ENCODE measurements at regions not wholly inside any gene's neighbourhood (a gene's known extent, or its start where the extent isn't known, plus 50 kb on each side); places are given as distances from the start of the nearest gene placed in this dataset.

DNA sequence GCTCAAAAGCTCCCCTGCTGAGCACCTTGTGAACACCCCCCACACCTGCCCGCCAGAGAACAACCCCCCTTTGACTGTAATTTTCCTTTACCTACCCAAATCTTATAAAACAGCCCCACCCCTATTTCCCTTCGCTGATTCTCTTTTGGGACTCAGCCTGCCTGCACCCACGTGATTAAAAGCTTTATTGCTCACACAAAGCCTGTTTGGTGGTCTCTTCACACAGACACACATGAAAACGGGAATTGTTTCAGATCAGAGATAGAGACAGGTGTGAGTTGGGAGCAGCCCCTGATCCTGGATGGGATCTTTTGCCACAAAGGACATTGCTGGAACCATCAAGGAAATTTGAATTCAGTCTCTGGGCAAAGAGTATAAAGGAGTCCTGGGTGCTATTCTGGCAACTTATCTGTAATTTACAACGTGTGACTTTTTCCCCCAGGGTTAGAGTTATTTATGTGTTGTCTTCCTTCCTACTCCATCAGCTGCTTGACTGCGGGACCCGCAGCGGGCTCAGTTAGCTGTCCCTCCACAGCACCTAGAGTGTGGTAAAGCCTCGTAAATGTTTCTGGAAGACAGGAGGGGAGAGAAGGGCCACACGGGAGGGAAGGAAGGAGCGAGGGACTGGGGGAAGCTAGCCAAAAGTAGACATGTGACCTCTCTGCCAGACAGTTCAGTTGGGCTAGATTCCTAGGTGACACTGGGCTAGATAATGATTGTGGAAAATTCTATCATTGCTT is 437.0 kb downstream of the ZNF608 start:
- no peak for DNase-seq (ENCODE audit: low read depth)

DNA sequence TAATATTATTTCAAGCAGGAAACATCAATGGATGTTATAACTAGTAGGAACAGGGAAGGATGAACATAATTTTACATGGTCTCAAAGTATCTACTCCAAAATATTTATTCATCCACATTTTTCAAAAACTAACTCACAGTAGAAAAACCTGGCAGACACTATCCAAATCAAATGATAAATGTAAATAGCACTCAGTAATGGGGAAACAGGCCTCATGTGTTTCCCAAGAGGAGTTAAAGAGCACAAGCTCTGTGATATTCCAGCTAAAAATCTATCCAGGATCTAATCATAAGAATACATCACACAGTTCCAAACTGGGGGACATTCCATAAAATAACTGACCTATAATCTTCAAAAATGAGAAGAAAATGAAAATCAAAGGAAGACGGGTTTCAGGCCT is 443.1 kb downstream of the ZNF608 start:
- DNase-seq (ENCODE audit: low read depth), result no peak

DNA sequence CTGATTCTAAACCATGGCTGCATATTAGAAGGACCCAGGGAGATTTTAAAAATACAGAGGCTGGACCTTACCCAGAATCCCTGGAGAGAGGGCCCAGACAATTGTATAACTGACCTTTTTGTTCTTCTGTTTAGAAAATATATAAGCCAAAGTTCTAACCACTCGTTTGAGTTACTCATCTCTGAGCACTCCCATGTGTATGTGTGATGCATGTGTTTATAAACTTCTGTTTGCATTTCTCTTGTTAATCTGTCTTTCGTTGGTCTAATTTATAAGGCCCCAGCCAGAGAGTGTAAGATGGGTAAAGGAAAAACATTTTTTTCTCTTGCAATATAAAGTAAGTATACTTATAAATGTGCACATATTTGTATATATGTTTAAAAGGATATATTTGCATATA is 443.9 kb downstream of the ZNF608 start:
- no peak for DNase-seq (ENCODE audit: low read depth)

DNA sequence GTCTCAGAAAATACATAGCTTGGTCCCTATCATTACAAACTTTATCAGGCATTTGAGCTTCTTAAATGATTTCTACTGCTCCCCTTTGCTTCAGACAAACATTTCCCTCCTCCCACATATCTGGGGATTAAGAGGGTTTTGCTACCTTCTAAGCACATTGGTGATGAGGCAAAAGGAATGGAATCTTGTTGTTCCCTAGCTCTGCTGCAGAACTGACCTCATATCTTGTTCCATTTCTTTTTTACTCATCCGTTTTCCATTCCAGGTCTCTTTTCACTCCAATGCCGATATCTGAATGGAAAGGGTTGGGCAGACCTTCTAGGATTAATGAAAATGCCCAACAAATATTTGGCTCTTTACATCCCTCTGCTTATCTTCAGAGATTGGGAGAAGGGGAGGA is 444.6 kb downstream of the ZNF608 start:
- no peak for DNase-seq (ENCODE audit: low read depth)

- no peak for DNase-seq (ENCODE audit: low read depth)
Measured at GRCh38 chr5:124300815-124301621, 445.4 kb downstream of the ZNF608 start.

- no peak for DNase-seq (ENCODE audit: low read depth)
Measured at GRCh38 chr5:124297826-124298225, 448.6 kb downstream of the ZNF608 start.

GRCh38 chr5:124292322-124292855 is 454.1 kb downstream of the ZNF608 start:
- no peak for DNase-seq (ENCODE audit: low read depth)

GRCh38 chr5:124289641-124290311 is 456.7 kb downstream of the ZNF608 start:
- DNase-seq (ENCODE audit: low read depth), result no peak

DNA sequence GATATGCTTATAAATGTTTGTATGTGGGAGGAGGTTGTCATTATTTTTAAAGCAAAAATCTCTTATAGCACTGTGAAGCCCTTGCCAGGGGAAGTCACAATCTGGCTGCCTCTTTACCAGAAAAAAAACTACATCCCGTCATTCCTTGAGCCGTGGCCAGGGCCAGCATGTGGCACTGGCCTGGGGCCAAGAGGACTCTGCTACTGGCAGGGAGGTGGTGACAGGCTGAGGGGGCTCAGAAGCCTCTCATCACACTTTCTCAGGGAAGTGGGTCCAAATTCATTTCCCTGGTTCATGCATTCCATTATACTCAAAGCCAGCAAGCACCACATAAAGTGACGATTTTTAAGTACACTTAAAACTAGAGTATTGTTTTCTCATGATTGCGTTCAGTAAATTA is 457.3 kb downstream of the ZNF608 start:
- DNase-seq (ENCODE audit: low read depth), result no peak

- no peak for DNase-seq (ENCODE audit: low read depth)
Measured at GRCh38 chr5:124287813-124288212, 458.6 kb downstream of the ZNF608 start.

GRCh38 chr5:124285733-124286132 is 460.7 kb downstream of the ZNF608 start:
- DNase-seq (ENCODE audit: low read depth), result no peak

- DNase-seq (ENCODE audit: low read depth), result no peak
Measured at GRCh38 chr5:124285071-124285470, 461.4 kb downstream of the ZNF608 start.

- DNase-seq (ENCODE audit: low read depth), result no peak
Measured at GRCh38 chr5:124283031-124283430, 463.4 kb downstream of the ZNF608 start.

GRCh38 chr5:124280079-124280478 is 466.4 kb downstream of the ZNF608 start:
- DNase-seq (ENCODE audit: low read depth), result no peak

DNA sequence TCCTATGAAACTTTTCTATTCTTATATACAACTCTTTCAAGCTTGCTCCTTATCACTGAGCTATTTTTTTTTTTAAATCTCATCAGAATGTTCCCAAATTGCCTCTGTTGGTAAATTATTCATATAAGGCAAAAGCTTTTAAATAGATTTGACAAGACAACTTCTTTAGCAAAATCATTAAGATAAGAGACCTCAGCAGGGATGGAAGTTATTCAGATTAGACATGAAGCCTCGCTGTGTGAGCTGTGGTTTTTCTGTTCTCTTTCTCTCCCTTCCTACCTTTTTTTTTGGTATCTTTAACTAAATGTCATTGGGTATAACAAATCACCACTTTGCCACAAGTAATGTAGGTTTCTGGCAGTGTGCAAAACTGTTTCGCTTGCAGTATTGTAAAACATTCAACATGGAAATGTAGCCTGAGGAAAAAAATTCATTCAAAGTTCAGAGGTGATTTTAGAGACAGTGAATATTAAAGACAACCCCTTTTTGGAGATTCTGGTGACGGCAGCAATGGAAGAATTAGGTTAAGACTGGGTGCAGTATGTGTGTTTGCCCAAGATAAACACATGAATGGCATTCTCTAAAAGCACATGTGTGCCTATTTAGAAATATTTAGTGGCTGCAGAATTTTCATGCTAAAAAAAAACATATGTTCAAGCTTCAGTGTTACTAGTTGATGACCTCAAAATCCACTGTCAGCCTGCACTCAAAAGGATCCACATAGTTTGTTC is 467.1 kb downstream of the ZNF608 start:
- DNase-seq (ENCODE audit: low read depth), result no peak

DNA sequence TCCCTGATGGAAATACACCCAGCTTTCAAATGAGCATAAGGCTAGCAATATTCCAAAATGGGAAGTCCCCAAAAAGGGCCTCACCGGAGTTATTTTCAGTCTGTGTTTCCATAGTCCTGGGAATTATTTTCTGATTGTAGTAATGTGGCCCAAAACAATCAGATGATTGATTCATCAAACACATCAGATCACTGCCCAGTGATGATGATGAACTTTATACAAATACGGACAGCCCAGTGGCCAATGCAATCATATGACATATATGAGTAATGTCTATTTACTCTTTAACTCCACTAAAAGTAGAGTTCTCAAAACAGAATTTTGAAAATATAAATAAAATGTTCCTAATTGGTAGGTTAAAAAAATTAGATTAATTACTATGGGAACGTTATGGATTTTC is 467.8 kb downstream of the ZNF608 start:
- no peak for DNase-seq (ENCODE audit: low read depth)

DNA sequence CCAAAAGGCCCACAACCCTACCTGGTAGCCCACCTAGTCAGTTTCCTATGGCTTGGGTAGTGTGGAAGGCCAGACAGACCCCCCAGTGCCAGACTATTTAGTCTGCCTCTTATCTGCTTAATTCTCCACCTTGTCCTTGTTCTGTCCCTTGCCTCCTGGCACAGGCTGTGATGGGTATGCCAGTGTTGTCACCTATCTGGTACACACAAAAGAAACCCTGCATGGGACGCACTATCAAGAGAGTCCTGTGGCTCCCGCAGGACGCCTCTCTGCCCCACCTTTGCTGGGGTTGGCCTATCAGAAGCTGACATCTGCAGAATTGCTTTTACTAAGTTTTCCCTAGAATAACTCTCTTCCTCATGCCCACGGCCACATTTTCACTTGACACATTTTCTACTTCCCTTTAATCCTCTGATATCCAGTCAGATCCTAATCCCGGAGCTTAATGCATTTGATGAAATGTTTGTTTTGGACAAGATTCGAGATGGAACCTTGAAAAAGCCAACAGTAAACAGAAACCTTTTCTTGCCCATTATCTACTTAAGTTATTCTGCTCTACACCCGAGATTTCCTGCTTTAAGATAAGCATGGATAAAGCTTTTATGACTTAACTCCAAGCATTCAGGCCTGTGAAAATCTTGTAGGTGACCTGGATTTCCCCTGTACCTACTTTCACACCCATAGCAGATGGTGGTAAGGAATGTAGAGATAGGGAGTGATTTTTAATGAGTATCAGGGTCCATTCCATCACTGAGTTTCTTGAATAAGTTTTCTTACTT is 468.5 kb downstream of the ZNF608 start:
- no peak for DNase-seq (ENCODE audit: low read depth)

GRCh38 chr5:124276166-124276565 is 470.3 kb downstream of the ZNF608 start:
- DNase-seq (ENCODE audit: low read depth), result no peak

- DNase-seq (ENCODE audit: low read depth), result no peak
Measured at GRCh38 chr5:124274949-124275348, 471.5 kb downstream of the ZNF608 start.

- no peak for DNase-seq (ENCODE audit: low read depth)
Measured at GRCh38 chr5:124264499-124264898, 481.9 kb downstream of the ZNF608 start.
